LNCaP clone FGC (cell line): ENCODE measurements at regions not wholly inside any gene's neighbourhood (a gene's known extent, or its start where the extent isn't known, plus 50 kb on each side); places are given as distances from the start of the nearest gene placed in this dataset.

Experiments
- DNase-seq: peaks from one replicate; pipeline ENCODE4 v3.0.0-alpha.2; 2011; ENCODE audit warnings: low read depth
- H3K4me3 ChIP-seq: 2 replicates; pipeline ENCODE4 v1.5.1; 2011; ENCODE audit warnings: mild to moderate bottlenecking, low read depth, low read length, control low read depth
- CTCF ChIP-seq: IDR thresholded peaks from 2 replicates; pipeline ENCODE4 v1.5.1; 2012; ENCODE audit warnings: mild to moderate bottlenecking; ENCODE audit not compliant: control insufficient read depth, insufficient read depth; ENCODE audit errors: extremely low read depth

GRCh38 chr20:57881466-57882385 lies 171.9 kb upstream of the PMEPA1 start:
- no peak for TF ChIP-seq CTCF
- no peak overlapping the region for H3K4me3 ChIP-seq
- no peak for DNase-seq

GRCh38 chr20:57880571-57880892 lies 170.7 kb upstream of the PMEPA1 start:
- no peak for DNase-seq
- TF ChIP-seq CTCF, result no peak
- H3K4me3 ChIP-seq, result no peak overlapping the region

GRCh38 chr20:57879779-57880570 lies 170.2 kb upstream of the PMEPA1 start:
- no peak for TF ChIP-seq CTCF
- no peak overlapping the region for H3K4me3 ChIP-seq
- no peak for DNase-seq

GRCh38 chr20:57879437-57879778 lies 169.6 kb upstream of the PMEPA1 start:
- DNase-seq, result no peak
- TF ChIP-seq CTCF, result no peak
- no peak overlapping the region for H3K4me3 ChIP-seq

- TF ChIP-seq CTCF, result no peak
- H3K4me3 ChIP-seq, result no peak overlapping the region
- no peak for DNase-seq
Observed at GRCh38 chr20:57878786-57879424, 169.1 kb upstream of the PMEPA1 start.

GRCh38 chr20:57877995-57878394 lies 168.2 kb upstream of the PMEPA1 start:
- no peak for TF ChIP-seq CTCF
- DNase-seq, result no peak
- no peak overlapping the region for H3K4me3 ChIP-seq
